HCT116 (cell line): ENCODE measurements at regions not wholly inside any gene's neighbourhood (a gene's known extent, or its start where the extent isn't known, plus 50 kb on each side); places are given as distances from the start of the nearest gene placed in this dataset.

Experiments
- ATAC-seq: fragments of 200-7000 bp; cut with Tn5 transposase; 2 replicates; pipeline ENCODE4 v1.9.1; 2020; ENCODE audit warnings: mild to moderate bottlenecking, moderate library complexity
- BruUV-seq: library from RNA; stranded (reverse); fragments of 400-500 nt; replicated peaks from 2 replicates; lab custom pipeline; 2021; lab: Mats Ljungman, UMichigan
- CTCF ChIA-PET: fragments of 300-600 bp; sonication (Branson Sonifier 250); formaldehyde crosslinking; loops from one replicate; lab custom pipeline; 2021; ENCODE audit warnings: antibody characterized with exemption; lab: Charles Lee
- POLR2A ChIA-PET: fragments of 300-600, 350-600 bp; sonication (Branson Sonifier 250); formaldehyde crosslinking; loops from one replicate; lab custom pipeline; 2021; ENCODE audit warnings: antibody characterized with exemption; lab: Charles Lee
- RAD21 ChIA-PET, 2 experiments: fragments of 300-600 bp; sonication (Branson Sonifier 250); formaldehyde crosslinking; loops; one replicate each; lab custom pipeline; 2023; ENCODE audit warnings: low total read pairs in 2 of 2; ENCODE audit not compliant: uncharacterized antibody in 2 of 2, unreplicated experiment in 2 of 2, low non-redundant PET in 1 of 2; lab: Charles Lee
- DNase-seq: peaks from one replicate; pipeline ENCODE4 v3.0.0-alpha.2; 2010; ENCODE audit warnings: low read depth, low spot score
- H2AFZ ChIP-seq: fragments of 200-600 bp; shearing (Covaris generic), sonication (generic); 2 replicates; pipeline ENCODE4 v1.6.1; 2017; ENCODE audit warnings: low read depth, mixed run types, mixed read lengths, antibody characterized with exemption, low read length; ENCODE audit not compliant: poor library complexity, severe bottlenecking
- H3K27ac ChIP-seq: 2 replicates; pipeline ENCODE4 v1.5.1; 2012; ENCODE audit warnings: low read depth, low read length
- H3K27me3 ChIP-seq: fragments of 200-600 bp; sonication (generic); 2 replicates; pipeline ENCODE4 v1.6.1; 2016; ENCODE audit warnings: mixed run types, low read length, mixed read lengths; ENCODE audit not compliant: insufficient read depth
- H3K36me3 ChIP-seq, 2 experiments: fragments of 200-500 bp in 1 of 2; fragments of 200-600 bp in 1 of 2; sonication (Bioruptor generic) in 1 of 2; sonication (generic) in 1 of 2; 2 replicates each; pipeline versions ENCODE4 v1.5.1 to v1.6.1; 2014 to 2016; ENCODE audit warnings: low read length in 2 of 2, inconsistent platforms in 1 of 2, mixed read lengths in 1 of 2, mixed run types in 1 of 2; ENCODE audit not compliant: insufficient read depth in 2 of 2, control insufficient read depth in 1 of 2
- H3K4me1 ChIP-seq, 2 experiments: fragments of 200-600 bp in 1 of 2; sonication (generic) in 1 of 2; 2 replicates each; pipeline versions ENCODE4 v1.5.1 to v1.6.1; 2012 to 2017; ENCODE audit warnings: low read length in 2 of 2, inconsistent platforms in 1 of 2, mild to moderate bottlenecking in 1 of 2, mixed read lengths in 1 of 2, mixed run types in 1 of 2, moderate library complexity in 1 of 2; ENCODE audit not compliant: insufficient read depth in 2 of 2, control insufficient read depth in 1 of 2
- H3K4me2 ChIP-seq: fragments of 200-600 bp; sonication (generic); 2 replicates; pipeline ENCODE4 v1.6.1; 2017; ENCODE audit warnings: mixed run types, low read length, mixed read lengths
- H3K4me3 ChIP-seq, 2 experiments: fragments of 200-600 bp in 1 of 2; sonication (generic) in 1 of 2; replicated peaks in 1 of 2; 2 replicates each; pipeline ENCODE4 v1.5.1; 2011 to 2016; ENCODE audit warnings: low read length in 2 of 2, control low read depth in 1 of 2, low read depth in 1 of 2, mild to moderate bottlenecking in 1 of 2, mixed read lengths in 1 of 2, mixed run types in 1 of 2
- H3K79me2 ChIP-seq: fragments of 200-600 bp; sonication (generic); 2 replicates; pipeline ENCODE4 v1.6.1; 2017; ENCODE audit warnings: mild to moderate bottlenecking, mixed run types, low read length, moderate library complexity, mixed read lengths; ENCODE audit not compliant: insufficient read depth
- H3K9ac ChIP-seq: fragments of 200-600 bp; sonication (generic); 2 replicates; pipeline ENCODE4 v1.6.1; 2016; ENCODE audit warnings: low read length, mixed read lengths
- H3K9me2 ChIP-seq: fragments of 200-600 bp; sonication (generic), shearing (Covaris generic); 2 replicates; pipeline ENCODE4 v1.6.1; 2017; ENCODE audit warnings: mixed run types, mild to moderate bottlenecking, moderate library complexity; ENCODE audit not compliant: insufficient read depth
- H3K9me3 ChIP-seq, 2 experiments: fragments of 200-500 bp in 1 of 2; fragments of 200-600 bp in 1 of 2; sonication (Bioruptor generic) in 1 of 2; sonication (generic) in 1 of 2; 2 replicates each; pipeline ENCODE4 v1.6.1; 2014 to 2017; ENCODE audit warnings: low read length in 2 of 2, mixed read lengths in 2 of 2, inconsistent platforms in 1 of 2, low read depth in 1 of 2, mild to moderate bottlenecking in 1 of 2, mixed run types in 1 of 2, moderate library complexity in 1 of 2; ENCODE audit not compliant: control insufficient read depth in 1 of 2, insufficient read depth in 1 of 2
- H4K20me1 ChIP-seq: fragments of 200-600 bp; sonication (generic), shearing (Covaris generic); 2 replicates; pipeline ENCODE4 v1.6.1; 2017; ENCODE audit warnings: mixed run types, mild to moderate bottlenecking, moderate library complexity; ENCODE audit not compliant: insufficient read depth
- JUND ChIP-seq: IDR thresholded peaks from 2 replicates; pipeline ENCODE4 v1.6.1; 2012
- RAD21 ChIP-seq: IDR thresholded peaks from 2 replicates; pipeline ENCODE4 v1.6.1; 2012; ENCODE audit warnings: low read depth, mild to moderate bottlenecking
- REST ChIP-seq: IDR thresholded peaks from 2 replicates; pipeline ENCODE4 v1.6.1; 2012; ENCODE audit warnings: low read depth
- SP1 ChIP-seq: IDR thresholded peaks from 2 replicates; pipeline ENCODE4 v1.6.1; 2012; ENCODE audit warnings: low read depth
- intact Hi-C: fragments of 100-400 bp; cut with micrococcal nuclease; formaldehyde crosslinking; loops from 2 replicates; pipeline ENCODE4 v1.10.0; 2022
- TF ChIP-seq, protein P1 (sequence below), 3 experiments: fragments of 200-600 bp in 1 of 3; sonication (generic) in 1 of 3; IDR thresholded peaks in 2 of 3; conservative IDR thresholded peaks in 1 of 3; 2 replicates each; pipeline ENCODE4 v1.5.1; 2012 to 2017; ENCODE audit warnings: low read depth in 2 of 3, low read length in 2 of 3, antibody characterized with exemption in 1 of 3, borderline replicate concordance in 1 of 3, control low read depth in 1 of 3, mild to moderate bottlenecking in 1 of 3, mixed read lengths in 1 of 3, mixed run types in 1 of 3, moderate library complexity in 1 of 3; ENCODE audit not compliant: insufficient read depth in 1 of 3

DNA sequence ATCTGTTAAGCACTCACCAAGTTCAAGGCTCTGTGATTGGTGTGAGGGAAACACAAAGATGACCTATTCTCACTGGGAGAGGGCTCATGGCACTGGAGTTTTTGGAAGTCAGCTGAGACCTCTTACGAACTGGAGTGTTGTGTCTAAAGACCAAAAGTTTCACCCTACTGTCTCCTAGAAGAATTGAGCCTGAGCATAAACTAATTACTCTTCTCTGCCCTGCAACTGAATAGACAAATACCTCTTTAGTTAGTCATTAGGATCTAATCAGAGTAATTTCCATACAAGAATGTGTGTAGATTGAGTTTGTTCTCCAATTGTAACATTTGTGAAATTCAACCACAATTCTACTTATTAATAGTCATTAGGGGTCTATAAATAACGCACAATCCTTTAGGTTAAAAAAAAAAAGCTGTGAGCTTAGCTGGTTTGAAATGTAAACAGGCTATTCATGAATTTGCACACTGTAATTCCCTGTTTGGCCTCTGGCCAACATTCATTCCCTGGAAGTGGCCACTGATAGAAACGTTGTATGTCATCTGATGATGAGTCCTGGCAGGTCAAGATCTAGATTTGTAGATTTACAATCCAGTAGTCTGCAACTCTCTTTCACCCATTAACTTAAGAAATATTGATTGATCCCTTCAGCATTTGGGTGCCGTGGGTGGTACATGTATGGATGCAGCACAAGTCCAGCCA is 76.8 kb upstream of the SOX14 start:
- H3K36me3 ChIP-seq: no peaks in the 10 kb centered on the region
- H3K27me3 ChIP-seq: no peaks in the 10 kb centered on the region
- no peak overlapping the region for H2AFZ ChIP-seq
- POLR2A ChIA-PET: no interaction called here
- RAD21 ChIA-PET: no interaction called here
- no peak overlapping the region for H3K27ac ChIP-seq
- no TSS peak for BruUV-seq
- ATAC-seq: no peak
- no peak overlapping the region for H3K4me2 ChIP-seq
- no peaks in the 10 kb centered on the region for H3K79me2 ChIP-seq
- no peak for DNase-seq
- H3K4me3 ChIP-seq: no peak overlapping the region
- CTCF ChIA-PET: no interaction called here
- no peaks in the 10 kb centered on the region for H3K4me1 ChIP-seq
- intact Hi-C loops: no loop called here
- H3K9ac ChIP-seq: no peak overlapping the region
- no peaks in the 10 kb centered on the region for H4K20me1 ChIP-seq
- no peak for TF ChIP-seq SP1
- TF ChIP-seq, all 23 proteins: peak for 0
- H3K9me2 ChIP-seq: no peaks in the 10 kb centered on the region
- H3K9me3 ChIP-seq: no peaks in the 10 kb centered on the region

- no peak overlapping the region for H3K4me2 ChIP-seq
- no peak overlapping the region for H3K4me3 ChIP-seq
- H2AFZ ChIP-seq: no peak overlapping the region
- ChIA-PET RAD21 (no interaction called here), CTCF (interaction anchor here (1.0 to 1.7 kb wide), 5 partner anchors 12 to 661 kb away, joined by 3 to 17 read pairs (median 6); no protein-coding TSS in a partner anchor), POLR2A (no interaction called here)
- H3K9me2 ChIP-seq: no peaks in the 10 kb centered on the region
- peaks cover 22% of the 10 kb centered on the region for H3K27me3 ChIP-seq
- no peak overlapping the region for H3K9ac ChIP-seq
- no peaks in the 10 kb centered on the region for H3K9me3 ChIP-seq
- peak; percentile 78 for TF ChIP-seq RAD21
- TF ChIP-seq, protein P1, sequence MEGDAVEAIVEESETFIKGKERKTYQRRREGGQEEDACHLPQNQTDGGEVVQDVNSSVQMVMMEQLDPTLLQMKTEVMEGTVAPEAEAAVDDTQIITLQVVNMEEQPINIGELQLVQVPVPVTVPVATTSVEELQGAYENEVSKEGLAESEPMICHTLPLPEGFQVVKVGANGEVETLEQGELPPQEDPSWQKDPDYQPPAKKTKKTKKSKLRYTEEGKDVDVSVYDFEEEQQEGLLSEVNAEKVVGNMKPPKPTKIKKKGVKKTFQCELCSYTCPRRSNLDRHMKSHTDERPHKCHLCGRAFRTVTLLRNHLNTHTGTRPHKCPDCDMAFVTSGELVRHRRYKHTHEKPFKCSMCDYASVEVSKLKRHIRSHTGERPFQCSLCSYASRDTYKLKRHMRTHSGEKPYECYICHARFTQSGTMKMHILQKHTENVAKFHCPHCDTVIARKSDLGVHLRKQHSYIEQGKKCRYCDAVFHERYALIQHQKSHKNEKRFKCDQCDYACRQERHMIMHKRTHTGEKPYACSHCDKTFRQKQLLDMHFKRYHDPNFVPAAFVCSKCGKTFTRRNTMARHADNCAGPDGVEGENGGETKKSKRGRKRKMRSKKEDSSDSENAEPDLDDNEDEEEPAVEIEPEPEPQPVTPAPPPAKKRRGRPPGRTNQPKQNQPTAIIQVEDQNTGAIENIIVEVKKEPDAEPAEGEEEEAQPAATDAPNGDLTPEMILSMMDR (IDR thresholded peaks at IDR 0.05 in 2 of 3, conservative IDR thresholded peaks at IDR 0.05 in 1 of 3; ENCODE audit: borderline replicate concordance in 1 of 3, insufficient read depth in 1 of 3, low read depth in 2 of 3, low read length in 2 of 3): peak; percentile 41 to 83 (median 81); a peak in 5 of 6 replicates
- TF ChIP-seq REST: no peak
- no peak for TF ChIP-seq JUND
- H4K20me1 ChIP-seq: no peaks in the 10 kb centered on the region
- DNase-seq (peak; percentile 13), ATAC-seq (peak; percentile 92)
- H3K4me1 ChIP-seq: no peaks in the 10 kb centered on the region
- intact Hi-C loops: loop anchor here (1.0 to 10.0 kb wide), 6 partner anchors 284 to 1618 kb away; no protein-coding TSS in a partner anchor
- no TSS peak for BruUV-seq
- no peaks in the 10 kb centered on the region for H3K79me2 ChIP-seq
- no peak overlapping the region for H3K27ac ChIP-seq
- H3K36me3 ChIP-seq: no peaks in the 10 kb centered on the region
Observed at GRCh38 chr3:137692803-137693431, 71.2 kb upstream of the SOX14 start.
